KMS-11 (cell line): ENCODE measurements at regions not wholly inside any gene's neighbourhood (a gene's known extent, or its start where the extent isn't known, plus 50 kb on each side); places are given as distances from the start of the nearest gene placed in this dataset.

ENCODE experiments used
- H2AFZ ChIP-seq: fragments of 200-600 bp; sonication (generic); 2 replicates; pipeline ENCODE4 v1.6.1; 2016; ENCODE audit warnings: antibody characterized with exemption, mixed run types, low read depth
- H3K27ac ChIP-seq: fragments of 200-600 bp; sonication (generic); 2 replicates; pipeline ENCODE4 v1.6.1; 2016; ENCODE audit warnings: mild to moderate bottlenecking, mixed run types
- H3K27me3 ChIP-seq: fragments of 200-600 bp; sonication (generic); 2 replicates; pipeline ENCODE4 v1.6.1; 2017; ENCODE audit warnings: mild to moderate bottlenecking, low read depth, mixed run types, moderate library complexity; ENCODE audit not compliant: insufficient read depth
- H3K36me3 ChIP-seq: fragments of 200-600 bp; sonication (generic); 2 replicates; pipeline ENCODE4 v1.6.1; 2017; ENCODE audit warnings: mild to moderate bottlenecking, mixed run types; ENCODE audit not compliant: insufficient read depth
- H3K4me1 ChIP-seq: fragments of 200-600 bp; sonication (generic); 2 replicates; pipeline ENCODE4 v1.6.1; 2016; ENCODE audit warnings: mild to moderate bottlenecking, low read depth, mixed run types; ENCODE audit not compliant: poor library complexity, severe bottlenecking
- H3K4me2 ChIP-seq: fragments of 200-600 bp; sonication (generic); 2 replicates; pipeline ENCODE4 v1.7.0; 2016; ENCODE audit warnings: mild to moderate bottlenecking, mixed run types
- H3K4me3 ChIP-seq: fragments of 200-600 bp; sonication (generic); IDR thresholded peaks from 2 replicates; pipeline ENCODE4 v1.6.1; 2017; ENCODE audit warnings: low read depth, low read length, mixed read lengths; ENCODE audit not compliant: insufficient read depth
- H3K79me2 ChIP-seq: fragments of 200-600 bp; sonication (generic); 2 replicates; pipeline ENCODE4 v1.6.1; 2016; ENCODE audit warnings: low read depth, mixed run types; ENCODE audit not compliant: insufficient read depth
- H3K9ac ChIP-seq: fragments of 200-600 bp; sonication (generic); 2 replicates; pipeline ENCODE4 v1.6.1; 2016; ENCODE audit warnings: mild to moderate bottlenecking, mixed run types
- H4K20me1 ChIP-seq: fragments of 200-600 bp; sonication (generic); 2 replicates; pipeline ENCODE4 v1.6.1; 2016; ENCODE audit warnings: mild to moderate bottlenecking, mixed run types; ENCODE audit not compliant: insufficient read depth
- CTCF ChIP-seq: fragments of 200-600 bp; sonication (generic); conservative IDR thresholded peaks from 2 replicates; pipeline ENCODE4 v1.6.1; 2017; ENCODE audit warnings: low read depth, mild to moderate bottlenecking, antibody characterized with exemption, low read length, moderate library complexity, mixed read lengths

DNA sequence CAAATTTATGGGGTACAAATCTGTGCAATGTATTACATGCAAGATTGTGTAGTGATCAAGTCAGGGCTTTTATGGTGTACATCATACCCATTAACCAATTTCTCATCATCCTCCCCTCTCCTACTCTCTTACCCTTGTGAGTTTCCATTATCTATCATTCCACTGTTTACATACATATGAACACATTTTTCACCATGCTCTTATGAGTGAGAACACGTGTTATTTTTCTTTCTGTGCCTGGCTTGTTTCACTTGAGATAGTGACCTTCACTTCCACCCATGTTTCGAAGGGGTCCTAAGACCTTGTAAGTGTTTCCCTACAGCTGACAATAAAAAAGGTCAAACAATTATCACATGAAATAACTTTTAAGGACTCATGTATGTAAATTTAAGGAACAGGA is 281.7 kb upstream of the CD180 start:
- no peaks in the 10 kb centered on the region for H4K20me1 ChIP-seq
- H3K4me2 ChIP-seq = no peak overlapping the region
- no peak overlapping the region for H3K9ac ChIP-seq
- H3K27me3 ChIP-seq = no peaks in the 10 kb centered on the region
- H3K4me1 ChIP-seq = no peaks in the 10 kb centered on the region
- no peaks in the 10 kb centered on the region for H3K36me3 ChIP-seq
- no peak for TF ChIP-seq CTCF
- no peak overlapping the region for H3K27ac ChIP-seq
- no peaks in the 10 kb centered on the region for H3K79me2 ChIP-seq
- H2AFZ ChIP-seq = no peak overlapping the region
- H3K4me3 ChIP-seq = no peak overlapping the region

GRCh38 chr5:67476995-67477394 is 280.4 kb upstream of the CD180 start:
- no peak overlapping the region for H2AFZ ChIP-seq
- H3K27me3 ChIP-seq = no peaks in the 10 kb centered on the region
- TF ChIP-seq CTCF = no peak
- no peaks in the 10 kb centered on the region for H3K4me1 ChIP-seq
- H3K27ac ChIP-seq = no peak overlapping the region
- H3K4me3 ChIP-seq = no peak overlapping the region
- no peaks in the 10 kb centered on the region for H3K79me2 ChIP-seq
- no peaks in the 10 kb centered on the region for H3K36me3 ChIP-seq
- no peak overlapping the region for H3K4me2 ChIP-seq
- no peak overlapping the region for H3K9ac ChIP-seq
- no peaks in the 10 kb centered on the region for H4K20me1 ChIP-seq

- no peaks in the 10 kb centered on the region for H3K4me1 ChIP-seq
- H3K27me3 ChIP-seq = no peaks in the 10 kb centered on the region
- no peak overlapping the region for H3K4me2 ChIP-seq
- H3K27ac ChIP-seq = no peak overlapping the region
- TF ChIP-seq CTCF = no peak
- H3K79me2 ChIP-seq = no peaks in the 10 kb centered on the region
- H3K36me3 ChIP-seq = no peaks in the 10 kb centered on the region
- H3K4me3 ChIP-seq = no peak overlapping the region
- no peak overlapping the region for H3K9ac ChIP-seq
- H2AFZ ChIP-seq = no peak overlapping the region
- H4K20me1 ChIP-seq = no peaks in the 10 kb centered on the region
These were observed 279.9 kb upstream of the CD180 start for GRCh38 chr5:67476531-67476930.

- H3K27ac ChIP-seq = no peak overlapping the region
- H3K9ac ChIP-seq = no peak overlapping the region
- H3K4me3 ChIP-seq = no peak overlapping the region
- H3K79me2 ChIP-seq = no peaks in the 10 kb centered on the region
- H3K27me3 ChIP-seq = no peaks in the 10 kb centered on the region
- no peak for TF ChIP-seq CTCF
- no peak overlapping the region for H3K4me2 ChIP-seq
- no peaks in the 10 kb centered on the region for H4K20me1 ChIP-seq
- no peaks in the 10 kb centered on the region for H3K4me1 ChIP-seq
- H3K36me3 ChIP-seq = no peaks in the 10 kb centered on the region
- H2AFZ ChIP-seq = no peak overlapping the region
These were observed 278.9 kb upstream of the CD180 start for GRCh38 chr5:67475489-67475888.
